NCI-H1105 treated with DMSO at 0.1 percent for 48 hours (cell line): ENCODE measurements at regions not wholly inside any gene's neighbourhood (a gene's known extent, or its start where the extent isn't known, plus 50 kb on each side); places are given as distances from the start of the nearest gene placed in this dataset.
"Not testable (repeated sequence)": the region's sequence is repeated elsewhere in the genome, so short reads cannot be mapped to it uniquely, and the experiment has no call there.

ENCODE experiments used
- DNase-seq: peaks from one replicate; lab custom pipeline; 2025; lab: John Stamatoyannopoulos, UW

DNA sequence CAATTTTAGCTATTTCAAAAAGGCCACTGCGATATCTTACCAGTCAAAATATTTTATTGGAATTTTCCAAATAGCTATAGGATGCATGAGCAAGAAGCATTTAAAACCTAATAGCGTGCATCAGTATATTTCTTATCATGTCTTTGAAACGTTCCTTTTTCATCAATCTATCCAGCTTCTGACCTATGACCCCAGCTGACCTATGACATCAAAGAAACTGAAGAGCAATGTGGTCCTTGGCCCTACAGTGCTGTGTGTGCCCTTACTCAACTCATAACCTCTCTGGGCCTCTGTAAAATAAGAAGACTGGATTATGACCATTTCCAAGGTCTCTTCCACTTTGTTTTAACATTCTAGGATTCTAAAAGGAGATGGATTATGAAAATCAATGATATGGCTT, 118.2 kb downstream of the ZNF22 start:
- no peak for DNase-seq

DNA sequence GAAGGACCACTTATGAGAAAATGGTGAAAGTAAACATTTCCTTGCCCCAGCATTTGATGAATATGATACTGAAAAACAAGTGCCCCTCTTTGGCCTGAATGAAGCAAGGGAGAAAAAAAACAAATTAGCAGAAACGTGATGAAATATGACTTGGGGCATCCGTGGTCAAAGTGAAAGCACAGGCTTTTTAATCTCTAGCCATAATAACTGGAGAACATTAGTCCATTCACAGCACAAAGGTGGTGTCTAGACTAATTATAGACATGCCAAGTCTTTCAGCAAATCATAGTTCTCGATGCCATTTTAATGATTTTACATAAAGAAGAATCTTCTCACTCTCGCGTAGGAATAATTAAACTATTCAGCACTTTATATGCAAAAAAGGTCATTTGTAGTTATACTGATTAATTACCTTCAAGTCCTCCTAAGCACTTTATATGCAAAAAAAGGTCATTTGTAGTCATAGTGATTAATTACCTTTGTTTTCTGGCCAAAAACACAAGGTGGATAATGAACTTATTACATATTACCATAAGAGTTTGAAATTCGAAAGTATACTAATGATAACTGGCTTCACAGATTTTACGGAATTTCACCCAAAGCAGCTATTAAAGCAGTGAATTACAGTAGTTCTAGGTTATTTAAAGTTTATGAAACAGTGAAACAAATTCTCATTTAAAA, 121.6 kb downstream of the ZNF22 start:
- not testable (repeated sequence) for DNase-seq

DNA sequence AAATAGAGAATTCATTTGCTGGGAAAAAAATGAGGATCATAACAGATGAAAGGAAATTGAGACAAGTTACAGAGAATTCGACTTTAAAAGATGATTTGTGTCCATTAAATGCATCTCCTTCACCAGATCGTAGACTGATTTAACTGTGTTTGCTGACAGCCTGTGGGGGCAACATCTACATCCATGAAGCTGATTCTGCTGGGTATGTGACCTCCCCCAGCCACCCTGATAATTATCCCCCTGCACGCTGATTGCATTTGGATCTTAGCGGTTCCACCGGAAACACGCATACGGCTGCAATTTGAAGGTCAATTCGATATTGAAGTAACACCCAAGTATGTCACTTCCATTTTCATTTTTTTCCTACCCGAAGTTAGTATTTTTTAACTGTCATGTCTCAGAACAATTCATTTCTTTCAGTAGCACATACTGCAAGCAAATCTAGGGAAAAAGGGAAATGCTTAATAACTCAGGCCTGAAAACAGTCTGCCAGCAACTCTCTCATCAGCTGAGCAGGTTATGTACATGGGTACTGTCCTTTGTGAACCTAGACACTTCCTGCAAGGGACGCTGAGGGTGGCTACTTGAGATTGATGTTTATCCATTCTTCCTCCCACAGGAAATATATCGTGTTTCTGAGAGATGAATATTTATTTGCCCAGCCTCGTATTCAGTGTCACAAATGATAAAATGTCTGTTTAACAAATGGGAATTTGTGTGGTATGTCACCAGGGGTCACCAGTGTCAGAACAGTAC, 134.9 kb downstream of the ZNF22 start:
- no peak for DNase-seq

DNA sequence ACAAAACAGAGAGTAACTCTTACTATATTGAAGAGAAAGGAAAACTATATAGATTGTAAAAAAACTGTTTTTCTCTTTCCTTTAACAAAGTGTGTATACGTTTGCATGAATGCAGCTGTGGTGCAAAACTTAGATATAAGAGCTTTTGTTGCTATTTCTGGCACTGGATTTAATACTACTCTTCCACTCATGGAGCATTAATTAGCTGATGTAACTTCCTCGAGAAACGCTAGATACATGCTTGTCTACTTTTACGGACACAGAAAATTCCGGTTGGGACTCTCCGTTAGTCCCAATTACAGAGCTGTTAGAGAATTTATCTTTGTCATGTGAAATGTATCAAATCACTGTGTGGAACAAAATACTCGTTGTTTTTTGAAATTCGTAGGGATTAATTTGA, 135.5 kb downstream of the ZNF22 start:
- DNase-seq: no peak

DNA sequence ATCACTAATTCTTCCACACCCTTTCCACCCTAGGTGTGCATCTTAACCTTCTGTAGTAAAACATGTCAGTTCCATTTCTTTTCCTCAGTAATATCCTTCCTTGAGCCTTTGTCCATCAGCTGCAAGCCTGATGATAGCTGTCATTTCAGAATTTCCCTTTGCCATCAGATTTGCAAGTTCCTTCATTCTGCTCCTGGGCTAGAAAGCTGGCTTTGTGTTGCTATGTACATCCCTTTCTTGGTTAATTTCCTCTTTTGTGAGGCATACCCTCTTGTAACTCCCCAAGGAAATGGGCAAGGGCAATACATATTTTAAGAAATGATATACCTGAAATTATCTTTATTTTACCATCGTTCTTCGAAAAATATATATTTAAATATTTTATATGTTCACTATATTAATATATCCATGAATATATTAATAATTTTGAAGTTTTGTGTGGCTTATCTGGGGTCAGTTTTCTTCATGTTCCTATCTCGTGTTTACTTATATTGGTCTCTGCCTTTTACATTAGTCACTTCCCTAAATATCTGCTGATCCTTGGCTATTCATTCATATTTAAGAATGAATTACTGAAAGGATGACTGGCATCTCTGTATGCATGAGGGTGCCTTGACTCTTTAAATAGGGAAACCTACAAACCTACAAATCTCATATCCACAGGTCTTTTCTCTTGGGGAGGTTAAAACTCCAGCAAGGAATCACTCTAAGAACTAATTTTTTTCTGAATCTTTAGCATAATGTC, 143.8 kb downstream of the ZNF22 start:
- DNase-seq: no peak

DNA sequence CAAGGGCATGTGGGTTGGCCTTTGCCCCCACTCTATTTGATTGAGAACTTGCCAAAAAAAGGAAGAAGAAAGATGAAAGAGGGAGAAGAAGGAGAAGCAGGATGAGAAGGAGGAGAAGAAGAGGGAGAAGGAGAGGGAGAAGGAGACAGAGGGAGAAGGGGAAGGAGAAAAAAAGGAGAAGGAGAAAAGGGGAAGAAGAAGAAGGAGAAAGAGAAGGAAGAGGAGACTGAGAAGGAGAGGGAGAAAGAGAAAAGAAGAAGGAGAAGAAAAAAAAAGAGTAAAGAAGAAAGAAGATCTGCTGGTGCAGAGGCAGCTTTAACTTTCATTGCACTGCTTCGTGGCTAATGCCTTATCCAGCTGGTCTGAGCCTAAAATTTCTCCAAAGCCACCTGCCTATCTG, 144.4 kb downstream of the ZNF22 start:
- DNase-seq: not testable (repeated sequence)

DNA sequence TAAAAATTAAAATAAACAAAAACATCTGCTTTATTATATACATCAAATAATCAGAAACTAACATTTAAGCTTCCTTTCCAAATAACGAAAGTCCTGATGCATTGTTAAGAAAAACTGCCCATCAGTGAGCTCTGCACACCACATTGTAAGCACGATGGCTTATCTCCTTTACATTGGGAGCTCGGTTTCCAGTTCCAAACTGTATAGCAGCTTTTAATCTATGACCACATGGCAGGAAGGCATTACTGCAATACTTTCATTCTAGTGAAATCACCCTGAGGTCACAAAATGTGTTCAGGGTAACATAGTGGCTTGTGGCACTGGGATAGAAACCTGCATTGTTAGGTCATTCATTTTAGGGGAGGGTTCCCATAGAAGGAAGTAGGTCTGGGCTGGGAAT, 146.3 kb downstream of the ZNF22 start:
- DNase-seq: no peak

DNA sequence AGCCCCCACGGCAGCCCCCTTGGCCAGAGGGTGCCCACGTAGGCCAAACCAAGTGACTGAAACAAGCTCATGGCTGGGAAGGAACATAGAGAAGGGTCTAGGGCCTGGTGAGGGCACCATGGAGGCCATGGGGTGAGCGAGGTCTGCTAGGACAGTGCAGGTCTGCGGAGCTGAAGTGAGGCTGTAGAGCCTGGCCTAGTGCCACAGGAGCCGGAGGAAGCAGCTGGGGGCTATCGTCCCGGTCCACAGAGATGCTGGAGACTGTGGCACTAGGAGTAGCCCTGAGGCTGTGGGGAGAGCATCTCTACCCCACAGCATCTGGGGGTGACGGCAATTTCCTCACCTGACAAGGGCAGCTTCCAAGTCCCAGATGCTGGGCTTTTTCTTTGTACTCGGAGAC, 150.3 kb downstream of the ZNF22 start:
- no peak for DNase-seq

DNA sequence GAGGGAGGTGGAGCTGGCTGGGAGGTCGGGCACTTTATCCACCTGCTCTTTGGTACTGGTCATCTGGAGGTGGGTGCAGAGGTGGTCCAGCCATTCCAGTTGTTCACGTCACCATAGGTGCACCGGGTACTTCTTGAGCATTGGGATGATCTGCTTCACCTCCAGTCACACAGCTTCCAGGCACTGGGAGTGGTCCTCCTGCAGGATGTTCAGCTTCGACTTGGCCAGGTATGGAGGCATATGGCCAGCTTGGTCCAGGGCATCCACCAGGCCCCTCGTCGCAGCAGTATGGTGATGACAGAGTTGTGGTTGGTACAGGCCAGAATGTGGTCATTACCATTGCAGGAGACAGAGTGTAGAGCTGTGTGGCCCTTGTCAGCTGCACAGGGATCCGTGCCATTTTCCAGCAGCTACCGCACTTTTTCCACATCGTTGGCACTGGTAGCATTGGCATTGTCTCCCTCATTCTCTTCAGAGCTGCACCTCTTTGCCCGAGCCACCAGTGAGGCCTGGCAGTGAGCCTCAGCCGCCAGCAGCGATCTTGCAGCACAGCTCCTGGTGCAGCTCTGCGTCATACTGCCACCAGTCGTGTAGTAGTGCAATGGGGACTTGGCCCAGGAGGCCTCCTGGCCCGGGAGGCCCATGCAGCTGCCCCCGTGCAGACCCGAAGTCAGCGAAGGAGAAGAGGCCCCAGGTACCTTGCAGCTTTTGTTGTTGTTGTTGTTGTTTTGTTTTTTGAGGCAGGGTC, 150.9 kb downstream of the ZNF22 start:
- DNase-seq: no peak

DNA sequence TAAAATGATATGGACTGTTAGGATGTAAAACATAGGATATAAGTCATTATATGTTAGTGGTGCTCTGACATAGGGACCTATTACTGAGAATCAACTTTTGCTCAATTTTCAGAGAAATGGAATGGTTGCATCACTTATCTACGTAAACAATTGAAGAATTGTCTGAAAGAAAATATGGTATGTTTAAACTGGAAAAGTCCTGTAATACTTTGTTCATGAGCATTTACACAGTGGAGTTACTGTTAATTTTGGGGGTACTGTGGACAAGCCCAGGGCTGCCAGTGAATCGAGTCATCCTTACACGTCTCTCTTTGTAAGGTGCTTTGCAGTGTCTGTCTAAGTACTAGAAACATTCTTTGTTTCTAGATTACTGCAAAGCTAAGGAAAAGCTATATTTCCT, 152.0 kb downstream of the ZNF22 start:
- no peak for DNase-seq

DNA sequence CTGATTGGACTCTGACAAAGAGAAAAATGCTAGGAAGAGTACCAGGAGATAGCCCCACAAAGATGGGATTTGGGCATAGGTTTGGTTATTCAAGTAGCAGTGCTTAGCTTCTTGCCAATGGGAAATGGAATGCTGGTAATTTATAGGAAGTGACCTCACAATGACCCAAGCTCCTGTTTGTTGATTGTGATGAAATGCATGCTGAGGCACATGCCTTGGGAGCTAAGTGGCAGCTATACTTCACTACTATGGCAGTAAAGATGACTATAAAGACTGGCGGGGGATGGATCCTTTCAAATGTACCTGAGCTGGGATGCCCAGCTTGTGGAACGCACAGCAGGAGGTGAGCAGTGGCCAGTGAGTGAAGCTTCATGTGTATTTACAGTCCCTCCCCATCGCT, 153.8 kb downstream of the ZNF22 start:
- no peak for DNase-seq

DNA sequence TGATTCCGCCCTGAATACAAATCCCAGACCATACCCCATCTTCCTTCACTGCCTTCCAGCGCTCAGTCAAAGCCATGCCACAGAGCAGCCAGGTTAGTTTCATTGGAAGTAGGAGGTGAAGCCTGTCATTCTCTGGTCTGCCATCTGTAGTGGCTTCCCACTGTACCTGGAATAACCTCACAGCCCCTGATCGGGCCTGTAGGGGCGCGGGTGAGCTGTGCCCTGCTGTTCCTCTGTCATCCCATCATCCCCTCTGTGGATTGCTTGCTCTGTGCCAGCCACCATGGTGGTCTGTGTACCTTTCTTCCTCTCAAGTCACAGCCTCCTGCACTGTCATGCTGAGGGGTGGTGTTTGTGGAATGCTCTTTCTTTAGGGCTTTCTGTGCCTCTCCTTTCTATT, 155.1 kb downstream of the ZNF22 start:
- DNase-seq: no peak

DNA sequence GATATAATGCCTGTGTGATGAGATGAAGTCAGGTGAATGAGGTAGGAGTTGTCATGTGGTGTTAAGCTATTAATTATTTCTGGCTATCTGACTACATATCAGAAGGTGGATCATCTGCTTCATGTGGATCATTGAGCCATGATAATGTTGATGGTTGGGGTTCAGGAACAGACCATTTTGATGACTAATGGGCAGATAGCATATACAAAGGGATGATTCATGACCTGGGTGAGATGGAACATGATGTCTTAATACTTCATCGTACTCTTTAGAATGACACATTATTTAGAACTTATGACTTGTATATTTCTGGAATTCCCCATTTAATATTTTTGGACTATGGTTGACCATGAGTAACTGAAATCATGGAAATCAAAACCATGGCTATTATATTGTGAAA, 155.1 kb downstream of the OR13A1 start:
- no peak for DNase-seq

DNA sequence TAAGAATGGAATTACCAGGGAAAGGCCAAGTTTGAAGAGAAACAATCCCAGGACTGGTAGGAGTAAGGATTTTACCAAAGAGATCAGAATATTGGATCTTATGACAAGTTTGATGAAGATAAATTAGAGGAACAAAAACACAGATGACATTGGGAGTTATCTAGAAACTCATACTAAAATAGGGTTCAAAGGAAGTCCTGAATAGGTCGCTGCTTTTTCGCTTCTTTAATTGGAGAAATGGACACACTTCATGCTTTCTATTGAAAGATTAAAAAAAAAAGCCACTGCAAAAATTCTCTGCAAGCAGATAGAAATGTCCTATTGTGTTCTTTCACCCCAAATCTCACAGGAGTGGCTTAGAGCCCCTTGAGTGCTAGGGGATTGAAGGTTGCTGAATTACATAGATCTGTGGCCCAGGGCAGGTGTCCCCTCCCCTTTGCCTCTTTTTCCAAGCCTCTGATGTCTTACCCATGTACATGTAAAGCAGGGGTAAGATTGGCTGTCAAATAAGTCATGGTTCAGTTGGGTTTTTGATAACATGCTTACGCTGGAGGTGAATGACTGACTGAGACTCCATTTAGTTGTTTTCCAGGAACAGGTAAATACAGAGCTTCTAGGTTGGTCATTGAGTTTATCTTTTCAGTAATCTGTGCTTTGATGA, 152.0 kb downstream of the OR13A1 start:
- DNase-seq: no peak

DNA sequence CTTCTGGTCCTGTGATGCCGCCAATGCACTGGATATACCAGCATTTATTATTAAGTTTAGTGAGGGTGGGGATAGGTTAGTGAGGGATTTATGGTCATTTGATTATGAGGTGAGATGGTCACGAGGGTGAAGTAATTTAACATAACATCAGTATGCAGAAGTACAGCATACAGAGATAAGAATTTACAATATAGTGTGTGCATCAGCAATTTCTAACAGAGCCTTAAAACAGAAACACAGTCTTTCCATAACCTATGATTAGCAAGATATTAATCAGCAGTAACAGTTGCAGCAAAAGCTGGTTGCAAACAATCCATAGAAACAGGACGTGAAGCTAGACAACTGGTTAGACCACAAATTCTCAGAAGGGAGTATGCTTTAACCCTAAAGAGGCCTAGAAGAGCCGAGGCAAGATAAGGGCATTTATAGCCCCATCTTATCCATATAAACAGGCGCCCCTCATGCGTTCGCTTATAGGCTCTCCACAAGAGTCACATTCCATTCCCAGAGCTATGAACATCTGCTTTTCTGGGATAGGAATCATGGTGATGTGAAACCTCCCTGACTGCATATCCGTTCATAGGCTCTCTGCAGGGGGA, 139.8 kb downstream of the OR13A1 start:
- not testable (repeated sequence) for DNase-seq

DNA sequence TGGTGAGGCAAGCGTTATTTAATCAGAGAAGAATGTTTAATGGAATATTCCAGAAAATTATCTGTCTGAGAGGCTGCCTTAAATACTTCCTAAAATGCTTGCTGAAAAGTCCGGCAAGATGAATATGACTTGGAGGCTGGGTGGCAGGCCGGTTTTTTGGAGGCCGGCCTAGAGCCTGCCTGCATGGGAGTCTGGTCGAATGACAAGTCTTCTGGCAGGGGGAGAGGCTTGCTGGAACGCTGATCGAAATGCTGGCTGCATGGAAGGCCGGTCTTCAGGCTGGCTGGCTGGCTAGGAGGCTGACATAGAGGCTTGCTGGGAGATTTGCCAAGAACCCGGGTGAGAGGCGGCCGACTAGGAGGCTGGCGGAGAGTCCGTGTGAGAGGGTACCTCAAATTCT, 135.7 kb downstream of the OR13A1 start:
- no peak for DNase-seq

DNA sequence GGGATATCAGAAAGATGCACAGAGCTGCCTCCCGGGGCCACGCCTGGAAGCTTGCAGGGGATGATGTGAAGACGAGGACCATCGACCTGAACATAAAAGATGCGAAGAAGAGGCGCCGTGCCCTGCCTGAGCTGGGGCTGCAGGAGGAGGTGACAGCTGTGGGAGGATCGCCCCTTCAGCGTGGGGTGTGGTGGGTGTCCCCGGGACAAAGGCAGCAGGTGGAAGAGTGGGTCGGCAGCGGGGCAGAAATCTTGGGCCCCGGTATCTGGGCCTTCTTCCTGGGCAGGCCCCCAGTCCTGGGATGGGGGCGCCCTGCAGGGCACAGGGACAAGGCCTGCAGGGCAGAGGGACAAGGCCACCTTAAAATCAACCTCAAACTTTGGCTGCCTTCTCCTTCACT, 134.9 kb downstream of the OR13A1 start:
- DNase-seq: no peak

DNA sequence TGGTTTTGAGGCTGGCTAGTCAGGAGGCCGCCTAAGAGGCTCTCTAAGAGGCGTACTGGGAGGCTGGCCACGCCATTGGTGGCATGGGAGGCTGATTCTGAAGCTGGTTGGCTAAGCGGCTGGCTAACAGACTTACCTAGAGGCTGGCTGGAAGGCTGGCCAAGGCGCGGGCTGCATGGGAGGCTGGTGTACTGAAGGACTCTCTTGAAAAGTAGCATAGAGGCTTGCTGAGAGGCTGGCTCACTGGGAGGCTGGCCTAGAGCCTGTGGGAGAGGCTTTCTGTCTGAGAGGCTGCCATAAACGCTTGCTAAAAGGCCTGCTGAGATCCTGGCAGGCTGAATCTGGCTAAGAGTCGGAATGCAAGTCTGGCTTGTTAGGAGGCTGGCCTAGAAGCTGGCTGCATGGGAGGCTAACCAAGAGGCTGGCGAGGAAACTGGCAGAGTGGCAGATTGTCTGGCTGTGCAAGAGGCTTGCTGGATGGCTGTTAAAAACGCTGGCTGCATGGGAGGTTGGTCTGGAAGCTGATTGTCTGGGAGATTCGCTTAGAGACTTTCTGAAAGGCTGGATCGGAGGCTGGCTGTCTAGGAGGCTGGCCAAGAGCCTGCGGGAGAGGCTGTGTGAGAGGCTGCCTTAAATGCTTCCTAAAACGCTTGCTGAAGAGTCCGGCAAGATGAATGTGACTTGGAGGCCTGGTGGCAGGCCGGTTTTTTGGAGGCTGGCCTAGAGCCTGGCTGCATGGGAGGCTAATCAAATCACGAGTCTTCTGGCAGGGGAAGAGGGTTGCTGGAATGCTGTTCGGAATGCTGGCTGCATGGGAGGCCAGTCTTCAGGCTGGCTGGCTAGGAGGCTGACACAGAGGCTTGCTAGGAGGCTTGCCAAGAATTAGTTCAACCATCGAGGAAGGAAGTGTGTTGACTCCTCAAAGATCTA, 134.2 kb downstream of the OR13A1 start:
- DNase-seq: no peak

DNA sequence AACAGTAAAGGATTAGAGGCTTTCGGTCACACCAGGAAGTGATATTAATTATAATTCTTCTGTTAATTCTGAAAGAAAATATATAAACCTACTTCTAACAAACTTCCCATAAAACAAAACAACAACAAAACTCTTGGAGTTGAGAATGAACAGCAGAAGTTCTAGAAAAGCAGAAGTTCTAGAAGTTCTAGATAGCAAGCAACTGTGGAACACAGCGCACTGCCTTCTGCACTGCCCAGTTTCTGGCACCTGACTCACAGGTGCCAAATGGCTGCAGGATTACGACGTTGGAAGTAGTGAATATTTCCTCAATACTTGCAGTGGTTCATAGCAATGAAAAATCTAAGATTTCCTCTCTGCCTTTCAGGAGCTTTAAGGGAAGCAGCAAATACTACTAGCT, 132.2 kb downstream of the OR13A1 start:
- DNase-seq: no peak

DNA sequence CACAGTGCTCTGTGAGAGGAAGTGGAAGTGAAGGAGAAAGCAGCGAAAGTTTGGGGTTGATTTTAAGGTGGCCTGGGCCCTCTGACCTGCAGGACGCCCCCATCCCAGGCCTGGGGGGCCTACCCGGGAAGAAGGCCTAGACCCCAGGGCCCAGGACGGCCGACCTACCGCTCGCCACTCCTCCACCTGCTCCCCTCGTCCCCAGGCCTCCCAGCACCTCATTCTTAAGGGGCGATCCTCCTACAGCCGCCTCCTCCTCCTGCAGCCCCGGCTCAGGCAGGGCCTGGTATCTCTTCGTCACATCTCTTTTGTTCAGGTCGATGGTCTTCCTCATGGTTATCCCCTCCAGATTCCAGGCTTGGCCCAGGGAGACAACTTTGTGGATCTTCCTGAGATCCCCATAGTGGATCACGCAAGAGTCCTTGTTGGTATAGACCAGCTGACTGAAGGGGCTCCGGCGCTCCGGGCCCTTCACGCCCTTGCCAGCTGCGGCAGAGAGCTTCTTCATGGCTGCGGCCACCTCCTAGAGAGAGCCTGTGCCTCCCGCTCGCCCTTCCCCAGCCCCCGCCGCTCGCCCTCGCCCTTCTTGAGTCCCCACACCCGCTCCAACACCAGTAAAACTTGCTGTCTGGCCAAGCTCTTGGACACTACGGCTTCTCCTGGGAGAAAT, 117.5 kb downstream of the OR13A1 start:
- DNase-seq: no peak
